NCI-H82 treated with DMSO at 0.1 percent for 48 hours (cell line): ENCODE measurements at regions not wholly inside any gene's neighbourhood (a gene's known extent, or its start where the extent isn't known, plus 50 kb on each side); places are given as distances from the start of the nearest gene placed in this dataset.
A peak's percentile ranks its signal among the peaks of the same experiment; 100 is the strongest.

Experiments used
- DNase-seq: peaks from one replicate; lab custom pipeline; 2025; ENCODE audit not compliant: unreplicated experiment; lab: John Stamatoyannopoulos, UW

- no peak for DNase-seq
Measured at GRCh38 chr18:39969803-39970494, 1985.1 kb upstream of the PIK3C3 start.

- DNase-seq = no peak
Measured at GRCh38 chr18:39966275-39966674, 1988.8 kb upstream of the PIK3C3 start.

- DNase-seq = no peak
Measured at GRCh38 chr18:39962546-39962945, 1992.5 kb upstream of the PIK3C3 start.

DNA sequence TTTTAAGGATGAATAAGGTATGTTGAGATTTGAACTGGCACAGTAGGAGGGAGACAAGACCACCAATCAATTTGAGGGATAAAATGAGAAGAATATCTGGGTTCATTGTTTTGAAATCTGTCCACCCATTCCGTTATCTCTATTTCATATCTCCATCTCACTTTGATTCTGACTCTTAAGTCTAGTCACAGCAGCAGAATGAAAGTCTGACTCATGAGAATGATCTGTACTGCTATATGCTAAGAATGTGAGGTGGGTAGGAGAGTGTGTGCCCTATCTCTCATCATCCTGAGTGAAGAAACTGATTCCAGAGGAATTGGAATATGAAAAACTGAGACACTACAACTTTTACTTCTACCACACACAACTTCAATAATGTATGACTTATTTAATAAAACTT lies 1994.5 kb upstream of the PIK3C3 start:
- no peak for DNase-seq

DNA sequence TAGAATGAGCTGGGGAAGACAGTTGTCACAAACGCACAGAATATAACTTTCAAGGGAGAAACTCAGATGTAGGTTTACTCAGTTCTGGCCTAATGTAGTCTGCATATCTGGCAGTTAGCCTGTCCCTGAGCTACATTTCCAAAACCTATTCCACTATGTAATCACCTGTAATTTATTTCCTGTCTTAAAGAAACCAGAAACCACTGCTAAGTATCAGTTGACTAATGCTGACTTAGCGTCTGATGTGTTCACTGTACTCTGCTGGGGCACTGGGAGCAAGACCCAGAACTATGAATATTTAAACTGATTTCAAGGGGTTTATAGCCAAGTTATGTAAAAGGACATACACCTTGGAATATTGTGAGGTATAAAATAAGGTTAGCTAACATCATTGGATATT lies 1995.2 kb upstream of the PIK3C3 start:
- DNase-seq = no peak

- no peak for DNase-seq
Measured at GRCh38 chr18:39958876-39959275, 1996.2 kb upstream of the PIK3C3 start.

GRCh38 chr18:39952816-39953215 lies 2002.2 kb upstream of the PIK3C3 start:
- DNase-seq = no peak

GRCh38 chr18:39951142-39951720 lies 2003.8 kb upstream of the PIK3C3 start:
- no peak for DNase-seq

- DNase-seq = no peak
Measured at GRCh38 chr18:39946623-39947061, 2008.4 kb upstream of the PIK3C3 start.

GRCh38 chr18:39945076-39945475 lies 2010.0 kb upstream of the PIK3C3 start:
- no peak for DNase-seq

- no peak for DNase-seq
Measured at GRCh38 chr18:39942702-39943101, 2012.3 kb upstream of the PIK3C3 start.

DNA sequence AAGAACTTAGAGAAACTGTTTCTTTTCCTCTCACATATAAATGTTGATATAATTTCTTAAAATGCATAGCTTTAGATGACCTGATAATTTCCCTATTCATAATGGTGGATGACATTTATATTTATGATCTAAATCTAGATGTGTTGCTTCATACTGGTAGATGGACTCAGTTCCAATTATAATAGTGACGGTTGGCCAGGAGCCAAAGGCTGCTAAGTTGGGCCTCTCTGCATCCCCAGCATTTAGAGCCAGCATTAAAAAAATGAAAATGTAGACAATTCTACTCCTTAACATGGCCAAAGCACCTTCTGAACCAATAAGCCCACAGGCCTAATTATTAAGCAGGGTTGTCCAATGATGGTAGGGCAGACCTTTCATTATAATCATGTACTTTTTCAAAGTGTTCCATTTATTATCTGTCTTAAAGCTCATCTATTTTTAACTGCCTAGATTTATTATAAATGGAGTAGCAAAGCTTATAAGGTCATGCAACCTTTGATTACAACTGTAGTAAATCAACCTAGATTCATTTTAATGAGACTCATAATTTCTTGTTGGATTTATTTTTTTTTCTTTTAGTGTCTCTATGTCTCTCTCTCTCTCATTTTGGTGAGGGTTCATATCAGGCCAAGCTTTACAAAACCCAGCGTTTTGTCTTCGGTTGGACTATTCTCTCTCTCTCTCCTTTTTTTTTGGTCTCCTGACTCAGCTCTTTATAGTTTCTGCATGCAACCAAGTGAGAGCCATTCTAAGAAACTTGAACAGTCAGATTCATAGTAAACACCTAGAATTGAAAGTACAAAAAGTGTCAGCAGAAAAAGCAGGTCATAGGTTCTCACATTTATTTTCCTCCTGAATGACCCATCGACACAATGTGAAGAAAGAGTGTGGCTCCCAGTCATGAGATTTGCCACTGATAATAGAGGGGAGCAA lies 2016.1 kb upstream of the PIK3C3 start:
- DNase-seq = no peak

DNA sequence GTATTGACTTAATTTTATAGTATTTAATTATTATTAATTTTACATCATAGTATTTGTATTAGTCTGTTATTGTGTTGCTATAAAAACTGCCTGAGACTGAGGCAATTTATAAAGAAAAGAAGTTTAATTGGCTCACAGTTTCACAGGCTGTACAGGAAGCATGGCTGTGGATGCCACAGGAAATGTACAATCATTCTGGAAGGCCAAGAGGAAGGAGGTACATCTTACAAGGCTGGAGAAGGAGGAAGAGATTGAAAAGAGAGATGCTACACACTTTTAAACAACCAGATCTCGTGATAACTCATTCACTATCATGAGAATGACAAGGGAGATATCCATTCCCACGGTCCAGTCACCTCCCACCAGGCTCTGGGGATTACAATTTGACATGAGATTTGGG lies 2019.4 kb upstream of the PIK3C3 start:
- no peak for DNase-seq

GRCh38 chr18:39918847-39919246 lies 2036.2 kb upstream of the PIK3C3 start:
- no peak for DNase-seq

DNA sequence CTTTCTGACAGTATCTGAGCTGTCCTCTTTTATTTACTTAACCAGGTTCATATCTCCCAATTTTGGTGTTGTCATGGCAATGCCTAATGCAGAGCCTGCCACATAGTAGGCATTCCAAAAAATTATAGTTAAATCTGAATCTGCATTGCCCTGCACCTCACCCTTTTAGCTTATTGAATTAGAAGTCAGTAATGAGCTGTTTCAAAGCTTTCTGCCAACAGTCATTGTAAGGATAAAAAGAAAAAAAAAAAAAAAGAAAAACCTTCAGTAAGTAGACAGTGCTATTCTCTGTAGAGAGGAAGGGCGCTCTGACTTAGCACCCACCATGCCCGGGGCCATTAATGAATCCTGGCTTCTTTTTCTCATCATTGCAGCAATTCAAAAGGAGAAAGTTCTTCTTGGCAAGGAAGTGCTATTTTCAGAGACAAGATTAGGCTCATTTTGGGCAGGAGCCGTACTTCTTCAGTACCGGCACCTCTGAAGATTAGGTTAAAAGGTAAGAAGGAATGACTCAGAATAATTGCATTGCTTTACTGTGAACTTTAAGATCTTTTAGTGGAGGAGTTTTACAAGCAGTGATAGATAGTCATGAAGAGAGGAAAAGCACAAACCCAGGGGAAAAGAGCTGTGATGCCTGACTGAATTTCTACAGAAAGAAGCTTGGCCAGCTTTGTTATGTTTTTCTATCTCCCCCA lies 2041.2 kb upstream of the PIK3C3 start:
- DNase-seq = no peak

DNA sequence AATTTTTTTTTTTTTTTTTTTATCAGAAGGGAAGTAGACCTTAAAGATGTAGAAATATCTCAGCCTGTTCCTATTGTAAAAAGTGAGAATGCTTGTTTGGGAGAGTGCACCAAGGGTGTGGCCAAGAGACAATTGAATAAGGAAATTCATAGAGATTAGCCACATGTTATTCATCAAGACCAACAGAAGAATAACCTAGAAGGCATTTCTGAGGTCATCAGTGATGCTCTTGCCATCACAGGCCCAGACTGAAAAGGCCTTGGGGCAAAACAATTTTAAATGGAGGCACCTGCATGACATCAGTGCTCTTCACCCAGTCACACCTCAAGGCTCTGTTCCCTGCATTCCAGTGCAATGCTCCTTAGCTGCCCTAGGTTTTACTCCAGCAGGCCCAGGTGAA lies 2043.3 kb upstream of the PIK3C3 start:
- no peak for DNase-seq

DNA sequence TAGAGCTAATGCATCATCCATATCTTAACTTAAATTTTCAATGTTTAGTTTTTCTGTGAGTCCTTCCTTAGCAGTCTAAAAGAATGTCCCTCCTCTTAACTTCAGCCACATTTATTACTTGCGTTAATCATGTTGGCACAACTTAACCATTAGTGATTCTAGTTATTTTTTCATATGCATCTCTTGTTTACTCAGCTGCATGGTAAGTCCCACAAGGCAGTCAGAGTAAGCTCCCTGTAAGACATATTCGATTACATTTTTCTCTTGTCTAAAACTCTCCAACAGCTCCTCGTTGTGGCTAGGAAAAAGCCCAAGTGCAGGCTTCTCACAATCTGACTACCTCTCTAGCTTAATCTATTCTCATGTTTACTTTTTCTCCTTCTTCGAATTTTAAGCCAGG lies 2045.3 kb upstream of the PIK3C3 start:
- DNase-seq = no peak

DNA sequence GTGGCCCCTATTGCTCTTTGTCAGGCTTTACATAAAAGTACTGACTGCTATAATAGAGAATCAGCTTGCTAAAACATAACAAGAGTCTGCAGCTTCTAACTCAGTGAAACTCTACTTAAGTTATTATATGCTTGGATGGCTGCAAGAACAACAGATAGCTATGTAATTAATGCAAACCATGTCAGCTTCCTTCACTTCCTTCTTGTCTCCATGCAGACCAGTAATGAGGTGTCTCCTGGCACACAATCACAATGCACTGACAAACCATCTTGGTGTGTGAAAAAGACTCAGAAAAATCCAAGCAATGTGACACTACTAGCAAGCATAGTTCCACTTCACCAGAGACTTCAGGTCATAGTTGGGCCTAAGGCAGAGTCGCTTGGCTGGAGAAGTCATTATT lies 2068.9 kb upstream of the PIK3C3 start:
- no peak for DNase-seq

GRCh38 chr18:39872651-39873050 lies 2082.4 kb upstream of the PIK3C3 start:
- peak; percentile 86 for DNase-seq

- DNase-seq = no peak
Measured at GRCh38 chr18:39871961-39872360, 2083.1 kb upstream of the PIK3C3 start.

DNA sequence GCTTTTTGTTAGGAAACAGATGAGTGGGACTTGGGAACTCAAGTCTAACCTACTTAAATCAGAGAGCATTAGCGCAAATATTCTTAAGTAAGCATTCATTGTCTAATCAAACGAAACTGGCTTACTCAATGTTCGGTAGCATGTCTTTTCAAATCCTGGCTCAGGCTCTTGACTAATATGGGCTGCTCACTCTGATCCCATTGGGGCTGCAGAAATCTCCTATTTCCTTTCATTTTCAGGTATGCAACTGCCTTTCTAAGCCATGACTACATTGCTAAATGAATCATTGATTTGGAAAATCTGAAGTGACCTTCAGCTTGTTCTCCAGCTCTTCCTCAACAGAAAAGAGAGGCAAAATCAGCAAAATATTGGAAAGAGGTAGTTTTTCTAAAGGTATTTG lies 2084.4 kb upstream of the PIK3C3 start:
- peak; percentile 37 for DNase-seq
